Heart left ventricle (tissue), 16 donors: ENCODE measurements at regions not wholly inside any gene's neighbourhood (a gene's known extent, or its start where the extent isn't known, plus 50 kb on each side); places are given as distances from the start of the nearest gene placed in this dataset.

Experiments used
- ATAC-seq, 4 donors: fragments of 200-7000 bp; cut with Tn5 transposase; one replicate each; pipeline ENCODE4 v1.9.1; 2020 to 2022; ENCODE audit warnings: moderate library complexity in 4 of 4, mild to moderate bottlenecking in 3 of 4, moderate number of reproducible peaks in 1 of 4
- DNase-seq, 5 donors: peaks; one replicate each; pipeline ENCODE4 v3.0.0-alpha.2; 2020
- H3K27ac ChIP-seq, 12 donors: fragments of 200-600 bp; sonication (generic) in 4 of 12; one replicate each; pipeline versions ENCODE4 v1.5.0 to v1.8.0; 2016 to 2022; ENCODE audit warnings: mild to moderate bottlenecking in 2 of 12
- H3K27me3 ChIP-seq, 9 donors: fragments of 200-600 bp; sonication (generic) in 2 of 9; one replicate each; pipeline versions ENCODE4 v1.5.1 to v1.8.0; 2016 to 2022; ENCODE audit warnings: mild to moderate bottlenecking in 3 of 9
- H3K36me3 ChIP-seq, 9 donors: fragments of 200-600 bp; sonication (generic) in 2 of 9; one replicate each; pipeline versions ENCODE4 v1.5.0 to v1.8.0; 2018 to 2022; ENCODE audit warnings: mild to moderate bottlenecking in 2 of 9
- H3K4me1 ChIP-seq, 12 donors: fragments of 200-600 bp; sonication (generic) in 4 of 12; one replicate each; pipeline versions ENCODE4 v1.5.0 to v1.8.0; 2016 to 2022; ENCODE audit warnings: mild to moderate bottlenecking in 3 of 12
- H3K4me3 ChIP-seq, 12 donors: fragments of 200-600 bp; sonication (generic) in 4 of 12; one replicate each; pipeline versions ENCODE4 v1.5.0 to v1.8.0; 2017 to 2022; ENCODE audit warnings: mild to moderate bottlenecking in 9 of 12, moderate library complexity in 4 of 12
- H3K9me3 ChIP-seq, 12 donors: fragments of 200-600 bp; sonication (generic) in 4 of 12; one replicate each; pipeline versions ENCODE4 v1.5.0 to v1.8.0; 2016 to 2022; ENCODE audit warnings: mild to moderate bottlenecking in 1 of 12
- CTCF ChIP-seq, 12 donors: fragments of 200-600 bp; sonication (generic) in 4 of 12; IDR thresholded peaks; one replicate each; pipeline versions ENCODE4 v1.5.0 to v1.8.0; 2018 to 2022; ENCODE audit warnings: antibody characterized with exemption in 12 of 12, mild to moderate bottlenecking in 5 of 12
- POLR2A ChIP-seq, 2 donors: fragments of 450-650 bp; IDR thresholded peaks; one replicate each; pipeline ENCODE4 v1.6.1; 2017; ENCODE audit warnings: antibody characterized with exemption in 2 of 2, mild to moderate bottlenecking in 2 of 2, moderate library complexity in 2 of 2
- WGBS, 4 donors: extraction: QIAGEN DNeasy Blood & Tissue Kit in 2 of 4; methylation state at CpG; one replicate each; pipeline versions ENCODE4 v1.1.5 to v1.1.7; 2013 to 2018; 5-methylcytosine and 5-hydroxymethylcytosine counted together
- intact Hi-C, 10 donors: fragments of 100-400 bp; cut with DNase I; formaldehyde crosslinking; loops; one replicate each; pipeline versions ENCODE4 v1.11.1 to v1.14.2; 2022
- donor health status: ischemic (EF 13 %, LVEDD 7.1; RV severe dilation, severe dysfunction).
- donor health status: healthy with polysubstance abuse.
- donor health status: DM: no; HTN: yes; CAD: no.
- donor health status: DM: no; HTN: no; CAD: no.
- donor health status: ischemic (EF 25% LVEDD 6.9; RV normal size, moderate dysfunction).
- donor health status: ischemic (EF 25% LVEDD 5.7; RV mildly dilated, moderate dysfunction).
- donor health status: healthy.
- donor health status: DM: yes; HTN: yes; CAD: no.
- donor health status: ischemic (EF 35%, LVEDD 5.7; RV mildly dilated, moderate dysfunction).
- donor health status: nonischemic (EF 11% LVEDD 7.7; RV severe dilation, severe dysfunction).
- donor health status: DM: yes; HTN: yes; CAD: no.
- donor health status: PGD.
- donor health status: ischemic (EF 29% LVEDD 5.4; RV normal size, mild dysfunction).
- donor health status: nonischemic (EF 23%, LVEDD 6.1; RV moderate dilation, normal function).

- no peak for ATAC-seq
These were observed 93.7 kb upstream of the USP15 start for GRCh38 chr12:62166525-62166924.

GRCh38 chr12:62168411-62168810, 91.8 kb upstream of the USP15 start:
- Histone ChIP-seq H3K4me1 (no peaks in the 10 kb centered on the region), H3K27me3 (no peaks in the 10 kb centered on the region), H3K9me3 (no peaks in the 10 kb centered on the region), H3K27ac (no peak overlapping the region), H3K36me3 (no peaks in the 10 kb centered on the region), H3K4me3 (no peak overlapping the region)
- WGBS, 4 donors: 69 to 79% (median 75%) methylated on average over 2 of the region's 2 CpGs
- intact Hi-C loops: no loop called here
- no peak for DNase-seq
- TF ChIP-seq CTCF (IDR thresholded peaks at IDR 0.05): no peak
- no peak for TF ChIP-seq POLR2A (IDR thresholded peaks at IDR 0.05)
- ATAC-seq: no peak

More at GRCh38 chr12:62166525-62166924, 93.7 kb upstream of the USP15 start:
- Histone ChIP-seq H3K4me3 (no peak overlapping the region), H3K27me3 (no peaks in the 10 kb centered on the region), H3K9me3 (no peaks in the 10 kb centered on the region), H3K4me1 (no peaks in the 10 kb centered on the region), H3K27ac (no peak overlapping the region), H3K36me3 (no peaks in the 10 kb centered on the region)
- intact Hi-C loops: no loop called here
- WGBS, 4 donors: 77 to 84% (median 78%) methylated on average over 2 of the region's 2 CpGs
- TF ChIP-seq CTCF (IDR thresholded peaks at IDR 0.05) (no peak), POLR2A (IDR thresholded peaks at IDR 0.05) (no peak)
- no peak for DNase-seq

- Histone ChIP-seq H3K36me3 (no peaks in the 10 kb centered on the region), H3K27ac (no peak overlapping the region), H3K4me3 (no peak overlapping the region), H3K27me3 (no peaks in the 10 kb centered on the region), H3K4me1 (no peaks in the 10 kb centered on the region), H3K9me3 (no peaks in the 10 kb centered on the region)
- TF ChIP-seq CTCF (IDR thresholded peaks at IDR 0.05) (no peak), POLR2A (IDR thresholded peaks at IDR 0.05) (no peak)
- ATAC-seq (no peak), DNase-seq (no peak)
- intact Hi-C loops: no loop called here
- WGBS, 4 donors: 94 to 96% (median 95%) methylated on average over 1 of the region's 1 CpG
These were observed 90.0 kb upstream of the USP15 start for GRCh38 chr12:62170241-62170640.

DNA sequence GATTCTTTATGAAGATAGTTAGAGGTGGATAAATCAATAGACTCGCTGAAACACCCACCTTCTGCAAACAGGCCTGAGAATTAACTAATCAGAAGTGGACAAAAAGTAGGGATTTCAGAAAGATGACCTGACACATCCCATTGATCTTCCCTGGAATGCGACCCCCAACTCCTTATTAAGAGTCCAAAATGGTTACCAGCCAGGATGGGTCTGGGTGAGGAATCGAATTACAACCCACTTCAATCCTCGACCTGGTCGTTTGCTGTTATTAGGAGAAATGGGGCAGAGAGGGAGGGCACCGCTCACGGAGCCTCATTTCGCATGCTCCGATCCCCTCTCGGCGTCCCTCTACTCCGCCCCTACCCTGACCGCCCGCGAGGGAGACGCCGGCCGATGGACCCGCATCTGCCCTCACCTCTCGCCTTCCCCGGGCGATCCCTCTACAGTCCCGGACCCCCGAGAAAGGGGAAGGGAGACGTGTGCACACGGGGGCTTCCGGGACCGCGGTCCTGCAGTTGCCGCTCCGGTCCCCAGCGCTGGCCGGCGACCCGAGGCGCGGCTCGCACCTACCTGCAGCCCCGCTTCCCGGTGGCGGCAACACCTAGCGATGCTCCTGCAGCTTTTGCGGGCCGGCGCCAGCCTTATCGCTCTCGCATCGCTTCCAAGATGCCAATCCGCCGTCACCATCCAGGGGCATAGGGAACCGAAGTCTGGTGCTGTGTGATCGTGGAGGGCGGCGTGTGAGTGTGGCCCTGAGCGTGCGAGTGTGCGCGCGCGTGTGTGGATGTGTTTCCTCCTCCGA, 69.3 kb upstream of the USP15 start:
- H3K4me3 ChIP-seq: peak overlapping the region; percentile 9 to 54 (median 36)
- H3K4me1 ChIP-seq: peaks cover 6 to 28% (median 19%) of the 10 kb centered on the region in 12 donors
- ATAC-seq (peak in 1 of 4 donors; percentile 24), DNase-seq (peak in 3 of 5 donors; percentile 26 to 54 (median 33))
- no peaks in the 10 kb centered on the region for H3K36me3 ChIP-seq
- intact Hi-C loops: no loop called here
- H3K27ac ChIP-seq: no peak overlapping the region
- H3K27me3 ChIP-seq: peaks cover 15 to 52% (median 30%) of the 10 kb centered on the region in 9 donors
- no peaks in the 10 kb centered on the region for H3K9me3 ChIP-seq
- WGBS, 4 donors: 1 to 3% (median 2%) methylated on average over 42 to 61 of the region's 61 CpGs
- TF ChIP-seq POLR2A (IDR thresholded peaks at IDR 0.05) (no peak), CTCF (IDR thresholded peaks at IDR 0.05) (no peak)
